Panc1 (cell line): ENCODE measurements at regions not wholly inside any gene's neighbourhood (a gene's known extent, or its start where the extent isn't known, plus 50 kb on each side); places are given as distances from the start of the nearest gene placed in this dataset.

Experiments used
- ATAC-seq: fragments of 200-7000 bp; cut with Tn5 transposase; 2 replicates; pipeline ENCODE4 v1.9.1; 2020; ENCODE audit warnings: mild to moderate bottlenecking, moderate library complexity
- BruUV-seq: library from RNA; stranded (reverse); fragments of 400-500 nt; replicated peaks from 2 replicates; lab custom pipeline; 2021; lab: Mats Ljungman, UMichigan
- CTCF ChIA-PET: fragments of 300-600 bp; sonication (Branson Sonifier 250); formaldehyde crosslinking; loops from one replicate; lab custom pipeline; 2022; ENCODE audit warnings: antibody characterized with exemption; lab: Charles Lee
- POLR2A ChIA-PET: fragments of 300-600 bp; sonication (Branson Sonifier 250); formaldehyde crosslinking; loops from one replicate; lab custom pipeline; 2022; ENCODE audit warnings: antibody characterized with exemption; lab: Charles Lee
- DNase-seq: peaks from one replicate; pipeline ENCODE4 v3.0.0-alpha.2; 2010; ENCODE audit warnings: low read depth, low spot score
- H3K27ac ChIP-seq: 2 replicates; pipeline ENCODE4 v1.5.1; 2011; ENCODE audit warnings: mild to moderate bottlenecking, low read length, inconsistent platforms
- H3K27me3 ChIP-seq: fragments of 200-500 bp; sonication (Bioruptor generic); 2 replicates; pipeline ENCODE4 v1.6.0; 2014; ENCODE audit warnings: low read length, inconsistent platforms; ENCODE audit not compliant: control insufficient read depth, insufficient read depth
- H3K36me3 ChIP-seq: fragments of 200-500 bp; sonication (Bioruptor generic); 2 replicates; pipeline ENCODE4 v1.5.1; 2014; ENCODE audit warnings: inconsistent platforms, mild to moderate bottlenecking, low read length, moderate library complexity; ENCODE audit not compliant: control insufficient read depth, insufficient read depth
- H3K4me1 ChIP-seq: 2 replicates; pipeline ENCODE4 v1.5.1; 2011; ENCODE audit warnings: inconsistent platforms, mild to moderate bottlenecking, low read length, moderate library complexity; ENCODE audit not compliant: control insufficient read depth, insufficient read depth
- H3K4me3 ChIP-seq, 2 experiments: 2 replicates each; pipeline ENCODE4 v1.5.1; 2011 to 2012; ENCODE audit warnings: low read depth in 2 of 2, low read length in 2 of 2, mild to moderate bottlenecking in 2 of 2, inconsistent platforms in 1 of 2, moderate library complexity in 1 of 2
- H3K9me3 ChIP-seq: fragments of 200-500 bp; sonication (Bioruptor generic); 2 replicates; pipeline ENCODE4 v1.5.1; 2014; ENCODE audit warnings: low read depth, mild to moderate bottlenecking, inconsistent platforms, low read length, moderate library complexity; ENCODE audit not compliant: control insufficient read depth, insufficient read depth
- POLR2AphosphoS5 ChIP-seq: IDR thresholded peaks from 2 replicates; pipeline ENCODE4 v1.6.1; 2012; ENCODE audit warnings: mild to moderate bottlenecking, low read depth, low read length, moderate library complexity
- SIN3A ChIP-seq: IDR thresholded peaks from 2 replicates; pipeline ENCODE4 v1.6.1; 2012; ENCODE audit warnings: low read depth, mild to moderate bottlenecking, low read length, moderate library complexity, borderline replicate concordance; ENCODE audit not compliant: insufficient read depth
- TCF7L2 ChIP-seq: IDR thresholded peaks from 2 replicates; pipeline ENCODE4 v1.6.1; 2011; ENCODE audit warnings: mild to moderate bottlenecking, low read depth, low read length, inconsistent platforms
- in situ Hi-C: cut with HindIII; loops from 2 replicates; pipeline ENCODE4 v1.10.0; 2016; ENCODE audit warnings: low sequenced_read_pairs, low pct_unique_long_range_greater_than_20kb
- intact Hi-C: fragments of 100-400 bp; cut with micrococcal nuclease; formaldehyde crosslinking; loops from one replicate; pipeline ENCODE4 v1.10.0; 2022; ENCODE audit not compliant: unreplicated experiment
- TF ChIP-seq, protein P1 (sequence below): fragments of 450-650 bp; IDR thresholded peaks from 2 replicates; pipeline ENCODE4 v1.5.1; 2017; ENCODE audit warnings: mild to moderate bottlenecking
- TF ChIP-seq, protein P2 (sequence below), 2 experiments: IDR thresholded peaks; 2 replicates each; pipeline ENCODE4 v1.6.1; 2011 to 2012; ENCODE audit warnings: low read depth in 2 of 2, control low read depth in 1 of 2, low read length in 1 of 2, mild to moderate bottlenecking in 1 of 2, moderate library complexity in 1 of 2; ENCODE audit not compliant: insufficient read depth in 1 of 2

DNA sequence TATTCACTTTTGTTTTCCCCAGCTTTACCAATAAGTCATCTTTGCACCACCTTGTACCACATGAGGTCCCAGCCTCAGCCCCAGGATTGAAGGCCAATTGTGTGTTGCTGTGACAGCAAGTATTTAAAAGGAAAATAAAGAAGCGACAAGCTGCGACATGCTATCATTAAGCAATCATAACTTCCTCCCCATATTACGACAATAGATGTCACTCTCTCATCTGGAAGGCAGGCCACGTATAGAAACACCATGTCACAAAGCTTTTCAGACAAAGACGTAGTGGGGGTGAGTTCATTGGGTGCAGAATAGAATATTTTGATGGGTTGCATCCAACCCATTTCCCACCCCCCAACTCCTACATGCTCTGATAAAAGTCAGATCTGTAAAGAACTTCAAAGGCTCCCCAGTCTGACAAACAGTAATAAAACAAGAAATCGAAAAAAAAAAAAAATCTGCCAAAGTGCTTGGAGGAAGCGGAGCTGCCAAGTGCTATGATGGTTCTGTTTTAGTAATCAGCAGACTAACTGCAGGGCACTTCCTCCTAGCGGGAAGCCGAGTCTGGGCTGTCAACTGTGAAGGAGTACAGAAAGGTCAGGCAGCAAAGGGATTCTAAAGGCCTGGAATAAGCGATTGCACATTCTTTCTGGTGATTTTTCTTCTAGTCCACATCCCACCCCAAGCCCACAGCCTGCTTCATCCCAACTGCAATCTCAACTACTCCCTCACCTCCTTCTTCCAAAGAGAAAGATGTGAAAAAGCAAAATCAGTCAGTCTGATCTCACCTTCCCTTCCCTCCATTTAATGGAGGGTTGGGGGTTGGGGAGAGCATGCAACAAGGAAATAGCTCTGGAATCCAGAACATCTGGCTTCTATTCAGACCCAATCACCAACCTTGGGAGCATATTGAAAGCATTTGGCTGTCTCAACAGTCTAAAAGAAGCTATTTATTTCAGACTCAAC lies 131.4 kb upstream of the UBASH3B start:
- intact Hi-C loops (no loop called here), in situ Hi-C loops (no loop called here)
- POLR2A ChIA-PET: no interaction called here
- CTCF ChIA-PET: no interaction called here
- BruUV-seq: no TSS peak
- no peak for ATAC-seq
- Histone ChIP-seq H3K4me3 (no peak overlapping the region), H3K4me1 (no peaks in the 10 kb centered on the region), H3K36me3 (no peaks in the 10 kb centered on the region), H3K9me3 (no peaks in the 10 kb centered on the region), H3K27ac (no peak overlapping the region), H3K27me3 (peaks cover 12% of the 10 kb centered on the region)
- TF ChIP-seq, protein P1, sequence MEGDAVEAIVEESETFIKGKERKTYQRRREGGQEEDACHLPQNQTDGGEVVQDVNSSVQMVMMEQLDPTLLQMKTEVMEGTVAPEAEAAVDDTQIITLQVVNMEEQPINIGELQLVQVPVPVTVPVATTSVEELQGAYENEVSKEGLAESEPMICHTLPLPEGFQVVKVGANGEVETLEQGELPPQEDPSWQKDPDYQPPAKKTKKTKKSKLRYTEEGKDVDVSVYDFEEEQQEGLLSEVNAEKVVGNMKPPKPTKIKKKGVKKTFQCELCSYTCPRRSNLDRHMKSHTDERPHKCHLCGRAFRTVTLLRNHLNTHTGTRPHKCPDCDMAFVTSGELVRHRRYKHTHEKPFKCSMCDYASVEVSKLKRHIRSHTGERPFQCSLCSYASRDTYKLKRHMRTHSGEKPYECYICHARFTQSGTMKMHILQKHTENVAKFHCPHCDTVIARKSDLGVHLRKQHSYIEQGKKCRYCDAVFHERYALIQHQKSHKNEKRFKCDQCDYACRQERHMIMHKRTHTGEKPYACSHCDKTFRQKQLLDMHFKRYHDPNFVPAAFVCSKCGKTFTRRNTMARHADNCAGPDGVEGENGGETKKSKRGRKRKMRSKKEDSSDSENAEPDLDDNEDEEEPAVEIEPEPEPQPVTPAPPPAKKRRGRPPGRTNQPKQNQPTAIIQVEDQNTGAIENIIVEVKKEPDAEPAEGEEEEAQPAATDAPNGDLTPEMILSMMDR: no peak
- TF ChIP-seq, protein P2, sequence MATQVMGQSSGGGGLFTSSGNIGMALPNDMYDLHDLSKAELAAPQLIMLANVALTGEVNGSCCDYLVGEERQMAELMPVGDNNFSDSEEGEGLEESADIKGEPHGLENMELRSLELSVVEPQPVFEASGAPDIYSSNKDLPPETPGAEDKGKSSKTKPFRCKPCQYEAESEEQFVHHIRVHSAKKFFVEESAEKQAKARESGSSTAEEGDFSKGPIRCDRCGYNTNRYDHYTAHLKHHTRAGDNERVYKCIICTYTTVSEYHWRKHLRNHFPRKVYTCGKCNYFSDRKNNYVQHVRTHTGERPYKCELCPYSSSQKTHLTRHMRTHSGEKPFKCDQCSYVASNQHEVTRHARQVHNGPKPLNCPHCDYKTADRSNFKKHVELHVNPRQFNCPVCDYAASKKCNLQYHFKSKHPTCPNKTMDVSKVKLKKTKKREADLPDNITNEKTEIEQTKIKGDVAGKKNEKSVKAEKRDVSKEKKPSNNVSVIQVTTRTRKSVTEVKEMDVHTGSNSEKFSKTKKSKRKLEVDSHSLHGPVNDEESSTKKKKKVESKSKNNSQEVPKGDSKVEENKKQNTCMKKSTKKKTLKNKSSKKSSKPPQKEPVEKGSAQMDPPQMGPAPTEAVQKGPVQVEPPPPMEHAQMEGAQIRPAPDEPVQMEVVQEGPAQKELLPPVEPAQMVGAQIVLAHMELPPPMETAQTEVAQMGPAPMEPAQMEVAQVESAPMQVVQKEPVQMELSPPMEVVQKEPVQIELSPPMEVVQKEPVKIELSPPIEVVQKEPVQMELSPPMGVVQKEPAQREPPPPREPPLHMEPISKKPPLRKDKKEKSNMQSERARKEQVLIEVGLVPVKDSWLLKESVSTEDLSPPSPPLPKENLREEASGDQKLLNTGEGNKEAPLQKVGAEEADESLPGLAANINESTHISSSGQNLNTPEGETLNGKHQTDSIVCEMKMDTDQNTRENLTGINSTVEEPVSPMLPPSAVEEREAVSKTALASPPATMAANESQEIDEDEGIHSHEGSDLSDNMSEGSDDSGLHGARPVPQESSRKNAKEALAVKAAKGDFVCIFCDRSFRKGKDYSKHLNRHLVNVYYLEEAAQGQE (IDR thresholded peaks at IDR 0.05; ENCODE audit: insufficient read depth in 1 of 2, low read depth in 2 of 2, low read length in 1 of 2): no peak
- TF ChIP-seq TCF7L2: no peak
- TF ChIP-seq SIN3A: no peak
- DNase-seq: no peak

DNA sequence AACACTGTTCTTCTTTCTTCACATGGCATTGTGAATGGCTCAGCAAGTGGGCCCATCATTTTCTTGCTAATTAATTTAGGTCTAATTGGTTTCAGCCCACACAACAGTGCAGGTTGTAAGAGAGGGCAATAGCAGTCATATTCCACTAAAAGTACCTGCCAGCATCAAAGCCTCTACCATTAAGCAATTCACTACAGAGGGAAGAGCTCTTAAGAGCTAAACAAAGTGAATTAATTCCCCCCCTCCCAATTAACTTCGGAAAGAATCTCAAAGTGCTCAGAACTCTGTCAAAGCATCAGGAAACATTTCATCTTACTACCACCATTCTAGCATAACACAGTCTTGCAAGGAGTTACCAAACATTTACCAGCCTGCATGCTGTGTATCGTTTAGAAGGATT lies 133.9 kb upstream of the UBASH3B start:
- ChIA-PET CTCF (no interaction called here), POLR2A (interaction anchor here (0.5 kb wide), 1 partner anchor 137 kb away, joined by 4 read pairs; no protein-coding TSS in a partner anchor)
- no TSS peak for BruUV-seq
- no peak for DNase-seq
- H3K4me1 ChIP-seq: no peaks in the 10 kb centered on the region
- no peak for ATAC-seq
- in situ Hi-C loops (no loop called here), intact Hi-C loops (no loop called here)
- peaks cover 12% of the 10 kb centered on the region for H3K27me3 ChIP-seq
- H3K9me3 ChIP-seq: no peaks in the 10 kb centered on the region
- TF ChIP-seq, protein P2 (IDR thresholded peaks at IDR 0.05; ENCODE audit: insufficient read depth in 1 of 2, low read depth in 2 of 2, low read length in 1 of 2): no peak
- TF ChIP-seq TCF7L2 (no peak), SIN3A (no peak), POLR2AphosphoS5 (no peak)
- TF ChIP-seq, protein P1: no peak
- H3K4me3 ChIP-seq: no peak overlapping the region
- H3K27ac ChIP-seq: no peak overlapping the region
- H3K36me3 ChIP-seq: no peaks in the 10 kb centered on the region
